Urinary bladder (tissue), 3 donors: ENCODE measurements at regions not wholly inside any gene's neighbourhood (a gene's known extent, or its start where the extent isn't known, plus 50 kb on each side); places are given as distances from the start of the nearest gene placed in this dataset.

ENCODE experiments used
- DNase-seq: peaks from one replicate; pipeline ENCODE4 v3.0.0-alpha.2; 2015; ENCODE audit errors: extremely low spot score
- H3K27ac ChIP-seq: one replicate; pipeline ENCODE4 v1.5.1; 2013; ENCODE audit warnings: low read depth, mild to moderate bottlenecking, moderate library complexity
- H3K36me3 ChIP-seq: one replicate; pipeline ENCODE4 v1.6.1; 2013; ENCODE audit warnings: mild to moderate bottlenecking, moderate library complexity; ENCODE audit not compliant: insufficient read depth
- H3K4me1 ChIP-seq: one replicate; pipeline ENCODE4 v1.6.1; 2013; ENCODE audit warnings: mild to moderate bottlenecking, moderate library complexity; ENCODE audit not compliant: insufficient read depth
- H3K4me3 ChIP-seq: one replicate; pipeline ENCODE4 v1.5.1; 2013; ENCODE audit warnings: low read depth, low read length
- WGBS: extraction: QIAGEN DNeasy Blood & Tissue Kit; methylation state at CpG from one replicate; pipeline ENCODE4 v1.1.7; 2013; 5-methylcytosine and 5-hydroxymethylcytosine counted together
- donor health status: healthy with polysubstance abuse.
- donor health status: healthy.

DNA sequence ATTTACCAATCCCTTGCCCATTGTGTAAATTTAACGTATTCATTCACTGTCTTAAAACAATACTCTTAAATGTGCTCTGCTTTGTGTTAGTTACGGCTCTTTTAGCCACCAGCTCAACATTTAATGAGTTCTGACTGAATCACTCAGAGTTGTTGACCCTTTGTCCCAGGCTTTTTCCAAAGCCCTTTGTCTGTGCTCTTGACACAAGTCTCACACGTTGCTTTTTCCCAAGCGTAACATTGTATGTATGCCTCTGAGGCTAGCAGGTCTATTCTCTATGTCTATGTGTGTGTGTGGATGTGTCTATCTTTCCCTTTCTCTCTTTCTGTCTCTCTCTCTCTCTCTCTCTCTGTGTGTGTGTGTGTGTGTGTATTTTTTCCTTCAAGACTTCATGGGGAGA lies 435.4 kb upstream of the GOLIM4 start:
- WGBS, result 85% methylated on average over 4 of the region's 4 CpGs
- Histone ChIP-seq H3K4me1 (no peaks in the 10 kb centered on the region), H3K36me3 (no peaks in the 10 kb centered on the region), H3K4me3 (no peak overlapping the region), H3K27ac (no peak overlapping the region)
- DNase-seq, result no peak

DNA sequence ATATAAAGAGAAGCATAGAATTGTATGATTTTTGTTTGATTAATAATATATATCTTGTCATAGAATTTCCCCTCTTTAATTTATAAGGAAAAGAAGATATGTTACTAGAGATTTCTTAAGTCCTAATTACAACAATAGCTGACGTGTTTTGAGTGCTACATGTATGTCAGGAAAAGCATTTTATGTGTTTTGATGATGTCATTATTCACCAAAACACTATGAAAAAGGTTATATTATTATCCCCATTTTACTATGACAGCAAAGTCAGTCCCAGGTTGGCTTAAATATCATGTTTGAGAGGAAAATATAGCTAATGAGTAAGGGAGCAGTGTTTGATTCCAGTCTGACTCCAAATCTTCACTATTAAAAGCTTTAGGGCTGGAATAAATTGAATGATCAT lies 428.4 kb upstream of the GOLIM4 start:
- Histone ChIP-seq H3K27ac (no peak overlapping the region), H3K4me3 (no peak overlapping the region), H3K36me3 (no peaks in the 10 kb centered on the region), H3K4me1 (no peaks in the 10 kb centered on the region)
- 88% methylated on average over 1 of the region's 1 CpG for WGBS
- no peak for DNase-seq

- Histone ChIP-seq H3K27ac (no peak overlapping the region), H3K36me3 (no peaks in the 10 kb centered on the region), H3K4me1 (no peaks in the 10 kb centered on the region), H3K4me3 (no peak overlapping the region)
- no peak for DNase-seq
- 86% methylated on average over 14 of the region's 14 CpGs for WGBS
Observed at GRCh38 chr3:168517249-168518071, 421.7 kb upstream of the GOLIM4 start.

DNA sequence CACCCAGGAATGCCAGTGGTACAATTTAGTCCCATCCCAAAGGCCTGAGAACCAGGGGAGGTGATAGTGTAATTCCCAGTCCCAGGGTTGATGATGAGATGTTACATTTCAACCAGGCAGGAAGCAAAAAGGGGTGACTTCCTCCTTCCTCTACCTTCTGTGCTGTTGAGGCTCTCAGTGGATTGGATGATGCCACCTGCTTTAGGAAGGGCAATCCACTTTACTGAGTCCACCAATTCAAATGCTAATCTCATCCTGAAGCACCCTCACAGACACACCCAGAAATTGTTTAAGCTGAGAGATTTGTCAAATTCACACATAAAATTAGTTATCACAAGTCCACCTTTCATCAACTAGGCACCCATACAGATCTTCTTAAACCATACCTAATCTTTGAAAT lies 418.5 kb upstream of the GOLIM4 start:
- H3K4me1 ChIP-seq, result no peaks in the 10 kb centered on the region
- no peak for DNase-seq

DNA sequence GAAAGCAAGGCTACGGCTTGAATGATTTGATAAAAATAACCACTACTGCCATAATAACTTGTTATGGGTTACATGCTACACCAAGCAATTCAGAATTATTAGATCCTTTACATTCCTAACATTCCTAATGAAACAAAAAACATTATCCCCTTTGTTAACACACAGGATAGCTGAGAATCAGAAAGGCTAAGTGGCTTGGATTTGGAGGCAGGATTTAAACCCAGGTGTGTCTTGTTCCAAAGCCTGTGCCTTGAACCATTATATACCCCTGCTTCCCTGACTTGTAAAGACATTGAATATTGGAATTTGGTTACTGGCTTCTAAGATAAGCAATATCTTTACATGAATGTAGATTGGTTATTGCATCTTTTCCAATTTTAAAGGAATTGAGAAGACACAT lies 417.1 kb upstream of the GOLIM4 start:
- no peaks in the 10 kb centered on the region for H3K4me1 ChIP-seq
- 89% methylated on average over 1 of the region's 1 CpG for WGBS
- no peak overlapping the region for H3K27ac ChIP-seq
- no peak for DNase-seq
- H3K4me3 ChIP-seq, result no peak overlapping the region
- no peaks in the 10 kb centered on the region for H3K36me3 ChIP-seq

More for the DNA sequence above, 418.5 kb upstream of the GOLIM4 start:
- Histone ChIP-seq H3K27ac (no peak overlapping the region), H3K4me3 (no peak overlapping the region), H3K36me3 (no peaks in the 10 kb centered on the region)

DNA sequence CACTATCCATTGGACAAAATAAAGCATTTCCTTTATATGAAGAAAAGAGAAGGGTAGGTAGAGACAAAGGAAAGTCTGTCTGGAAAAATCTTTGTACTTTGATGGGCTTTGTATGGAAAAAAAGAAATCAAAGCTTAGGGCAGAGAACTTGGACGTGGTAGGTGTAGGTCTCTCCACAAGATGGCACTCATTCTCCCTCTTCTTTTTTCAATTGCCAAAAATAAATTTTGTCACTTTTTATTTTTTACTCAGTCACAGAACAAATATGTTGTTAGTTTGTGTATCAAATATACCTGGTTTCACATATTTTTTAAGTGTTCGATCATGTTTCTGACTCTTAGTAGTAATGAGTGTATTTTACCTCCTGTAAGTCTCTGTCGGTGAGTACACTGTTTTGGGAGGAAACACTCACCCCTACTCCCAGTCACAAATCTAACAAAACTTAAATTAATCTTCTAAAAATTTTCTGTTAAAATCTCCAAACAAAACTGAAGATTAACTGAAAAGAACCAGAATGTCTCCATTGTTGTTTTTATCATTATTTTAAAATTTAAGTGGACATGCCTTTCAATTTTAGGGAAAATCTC lies 415.8 kb upstream of the GOLIM4 start:
- WGBS, result 75% methylated on average over 3 of the region's 3 CpGs
- no peak overlapping the region for H3K27ac ChIP-seq
- no peak overlapping the region for H3K4me3 ChIP-seq

DNA sequence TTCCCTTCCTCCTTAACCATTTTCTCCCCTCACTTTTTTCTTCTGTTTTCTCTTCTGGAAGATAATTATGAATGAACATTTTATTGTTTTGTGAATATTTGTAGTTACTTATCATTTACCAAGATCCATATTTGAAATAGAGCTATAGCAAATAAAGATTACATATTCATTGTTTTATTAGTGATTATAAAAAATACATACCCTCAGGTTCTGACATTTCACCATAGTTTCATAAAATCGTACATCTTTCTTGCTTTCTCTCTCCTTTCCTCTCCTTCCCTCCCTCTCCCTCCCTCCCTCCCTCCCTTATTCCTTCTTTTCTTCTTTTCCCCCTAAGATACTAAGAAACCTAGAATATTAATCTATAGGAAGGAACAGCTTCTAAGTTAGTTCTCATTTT lies 410.9 kb upstream of the GOLIM4 start:
- Histone ChIP-seq H3K4me1 (no peaks in the 10 kb centered on the region), H3K27ac (no peak overlapping the region), H3K36me3 (no peaks in the 10 kb centered on the region), H3K4me3 (no peak overlapping the region)
- no peak for DNase-seq
- WGBS, result 66% methylated on average over 1 of the region's 1 CpG

More for the DNA sequence above, 415.8 kb upstream of the GOLIM4 start:
- H3K36me3 ChIP-seq, result no peaks in the 10 kb centered on the region
- DNase-seq, result no peak
- no peaks in the 10 kb centered on the region for H3K4me1 ChIP-seq

GRCh38 chr3:168501570-168501969 lies 405.8 kb upstream of the GOLIM4 start:
- H3K36me3 ChIP-seq, result no peaks in the 10 kb centered on the region
- WGBS, result 93% methylated on average over 1 of the region's 1 CpG
- no peaks in the 10 kb centered on the region for H3K4me1 ChIP-seq
- DNase-seq, result no peak
- no peak overlapping the region for H3K27ac ChIP-seq
- no peak overlapping the region for H3K4me3 ChIP-seq

- no peak for DNase-seq
- no peak overlapping the region for H3K27ac ChIP-seq
- H3K36me3 ChIP-seq, result no peaks in the 10 kb centered on the region
- H3K4me1 ChIP-seq, result no peaks in the 10 kb centered on the region
- no peak overlapping the region for H3K4me3 ChIP-seq
Observed at GRCh38 chr3:168498194-168498593, 402.5 kb upstream of the GOLIM4 start.

DNA sequence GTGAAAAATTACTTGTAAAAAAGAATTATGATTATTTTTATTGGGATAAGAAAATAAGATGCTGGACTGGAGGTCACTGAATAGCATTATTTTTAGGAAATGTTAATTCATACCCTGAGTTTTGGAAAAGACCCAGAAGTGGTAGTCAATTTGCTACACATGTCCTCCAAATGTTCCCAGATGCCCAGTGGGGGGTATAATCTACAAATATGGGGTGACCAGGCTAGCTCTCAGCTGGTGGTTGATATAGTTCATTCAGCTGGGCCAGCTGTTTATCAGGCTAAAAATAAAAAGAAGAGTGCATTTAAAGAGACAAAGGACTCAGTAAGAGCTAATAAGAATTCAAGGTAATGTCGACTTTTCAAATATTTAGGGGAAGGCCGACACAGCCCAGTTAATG lies 402.0 kb upstream of the GOLIM4 start:
- no peak overlapping the region for H3K27ac ChIP-seq
- 43% methylated on average over 2 of the region's 2 CpGs for WGBS
- DNase-seq, result no peak

GRCh38 chr3:168497183-168497582 lies 401.5 kb upstream of the GOLIM4 start:
- WGBS, result 52% methylated on average over 4 of the region's 4 CpGs
- Histone ChIP-seq H3K4me3 (no peak overlapping the region), H3K27ac (no peak overlapping the region)

More for the DNA sequence above, 402.0 kb upstream of the GOLIM4 start:
- no peak overlapping the region for H3K4me3 ChIP-seq
- H3K36me3 ChIP-seq, result no peaks in the 10 kb centered on the region
- no peaks in the 10 kb centered on the region for H3K4me1 ChIP-seq

DNA sequence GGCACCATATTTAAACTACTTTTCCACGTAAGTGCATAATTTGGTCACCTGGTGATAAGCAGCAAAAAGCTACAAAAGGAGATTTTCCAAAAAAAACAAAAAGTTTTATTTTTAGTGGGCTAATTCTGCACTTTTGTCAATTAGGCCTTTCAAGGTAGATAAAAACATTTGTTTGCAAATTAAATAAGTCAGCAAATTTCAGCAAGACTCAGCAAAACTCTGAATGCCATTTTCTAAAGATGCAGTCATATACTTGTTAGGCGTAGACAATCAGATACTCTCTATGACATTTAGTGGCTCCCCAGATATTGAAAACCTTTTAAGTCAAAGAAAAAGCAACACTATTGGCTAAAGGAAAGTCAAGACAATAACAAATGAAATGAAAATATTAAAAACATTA lies 400.2 kb upstream of the GOLIM4 start:
- WGBS, result 96% methylated on average over 2 of the region's 2 CpGs
- Histone ChIP-seq H3K36me3 (no peaks in the 10 kb centered on the region), H3K27ac (no peak overlapping the region), H3K4me1 (no peaks in the 10 kb centered on the region), H3K4me3 (no peak overlapping the region)
- DNase-seq, result no peak

More at GRCh38 chr3:168497183-168497582, 401.5 kb upstream of the GOLIM4 start:
- DNase-seq, result no peak
- H3K36me3 ChIP-seq, result no peaks in the 10 kb centered on the region
- H3K4me1 ChIP-seq, result no peaks in the 10 kb centered on the region

DNA sequence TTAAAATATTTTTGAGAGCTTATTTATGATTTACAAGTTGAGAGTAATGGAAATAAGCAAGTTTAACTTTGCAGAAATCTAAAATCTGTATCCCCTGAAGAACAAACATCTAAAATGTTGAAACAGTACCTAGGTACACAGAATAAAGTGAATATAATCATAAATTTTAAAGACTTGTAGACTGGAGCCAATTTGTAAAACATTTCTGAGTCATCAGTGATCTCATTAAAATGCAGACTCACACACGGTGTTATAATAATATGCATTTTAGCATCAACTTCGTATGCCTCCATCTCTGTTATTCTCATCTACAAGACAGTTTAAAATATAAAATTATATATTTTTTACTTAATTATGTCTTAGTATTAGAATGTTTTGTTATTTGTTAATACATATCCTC lies 399.5 kb upstream of the GOLIM4 start:
- DNase-seq, result no peak
- no peaks in the 10 kb centered on the region for H3K36me3 ChIP-seq
- no peaks in the 10 kb centered on the region for H3K4me1 ChIP-seq
- no peak overlapping the region for H3K4me3 ChIP-seq
- no peak overlapping the region for H3K27ac ChIP-seq
- WGBS, result 69% methylated on average over 2 of the region's 2 CpGs

- no peak for DNase-seq
- H3K27ac ChIP-seq, result no peak overlapping the region
- H3K4me3 ChIP-seq, result no peak overlapping the region
- H3K4me1 ChIP-seq, result no peaks in the 10 kb centered on the region
- no peaks in the 10 kb centered on the region for H3K36me3 ChIP-seq
Observed at GRCh38 chr3:168493412-168494205, 397.9 kb upstream of the GOLIM4 start.
